DND-41 (cell line): ENCODE measurements at regions not wholly inside any gene's neighbourhood (a gene's known extent, or its start where the extent isn't known, plus 50 kb on each side); places are given as distances from the start of the nearest gene placed in this dataset.
A peak's percentile ranks its signal among the peaks of the same experiment; 100 is the strongest.
"Not testable (repeated sequence)": the region's sequence is repeated elsewhere in the genome, so short reads cannot be mapped to it uniquely, and the experiment has no call there.

Source experiments
- ATAC-seq: fragments of 200-7000 bp; cut with Tn5 transposase; 3 replicates; pipeline ENCODE4 v1.9.1; 2021; ENCODE audit warnings: low read depth; ENCODE audit not compliant: insufficient read depth
- DNase-seq: peaks from one replicate; pipeline ENCODE4 v3.0.0-alpha.2; 2020
- H2AFZ ChIP-seq: 2 replicates; pipeline ENCODE4 v1.6.0; 2012; ENCODE audit warnings: low read depth, low read length
- H3K27ac ChIP-seq: 2 replicates; pipeline ENCODE4 v1.5.1; 2012; ENCODE audit warnings: low read length, inconsistent platforms
- H3K27me3 ChIP-seq: fragments of 200-600 bp; sonication (generic); 2 replicates; pipeline ENCODE4 v1.6.0; 2012; ENCODE audit warnings: low read length, mild to moderate bottlenecking, inconsistent platforms; ENCODE audit not compliant: insufficient read depth, poor library complexity
- H3K36me3 ChIP-seq: 2 replicates; pipeline ENCODE4 v1.5.1; 2012; ENCODE audit warnings: low read length, inconsistent platforms; ENCODE audit not compliant: insufficient read depth
- H3K4me1 ChIP-seq: 2 replicates; pipeline ENCODE4 v1.5.1; 2012; ENCODE audit warnings: mild to moderate bottlenecking, low read length; ENCODE audit not compliant: insufficient read depth
- H3K4me2 ChIP-seq: 2 replicates; pipeline ENCODE4 v1.6.0; 2012; ENCODE audit warnings: mild to moderate bottlenecking, moderate library complexity, low read length, inconsistent platforms; ENCODE audit not compliant: insufficient read depth
- H3K4me3 ChIP-seq, 2 experiments: fragments of 200-600 bp in 1 of 2; shearing (Covaris generic) in 1 of 2; 2 replicates each; pipeline ENCODE4 v1.5.1; 2012 to 2016; ENCODE audit warnings: inconsistent platforms in 2 of 2, low read length in 2 of 2, mild to moderate bottlenecking in 2 of 2, low read depth in 1 of 2, moderate library complexity in 1 of 2
- H3K79me2 ChIP-seq: 2 replicates; pipeline ENCODE4 v1.6.0; 2012; ENCODE audit warnings: low read length, inconsistent platforms; ENCODE audit not compliant: insufficient read depth
- H3K9ac ChIP-seq: 2 replicates; pipeline ENCODE4 v1.6.0; 2012; ENCODE audit warnings: low read depth, mild to moderate bottlenecking, inconsistent platforms, low read length, moderate library complexity
- H3K9me3 ChIP-seq: 2 replicates; pipeline ENCODE4 v1.5.1; 2012; ENCODE audit warnings: low read length, moderate library complexity, mild to moderate bottlenecking, inconsistent platforms; ENCODE audit not compliant: insufficient read depth, severe bottlenecking
- H4K20me1 ChIP-seq: 2 replicates; pipeline ENCODE4 v1.6.0; 2012; ENCODE audit warnings: low read length; ENCODE audit not compliant: insufficient read depth
- CTCF ChIP-seq: IDR thresholded peaks from 2 replicates; pipeline ENCODE4 v1.5.1; 2012; ENCODE audit warnings: borderline replicate concordance, low read length, moderate library complexity, mild to moderate bottlenecking; ENCODE audit not compliant: poor library complexity, severe bottlenecking; ENCODE audit errors: extremely low read depth
- EZH2 ChIP-seq: IDR thresholded peaks from 3 replicates; pipeline ENCODE4 v1.6.1; 2012; ENCODE audit warnings: borderline replicate concordance, low read depth, mild to moderate bottlenecking, moderate library complexity, low read length, inconsistent platforms; ENCODE audit not compliant: severe bottlenecking

GRCh38 chr4:133287396-133287795, 138.3 kb downstream of the PCDH10 start:
- ATAC-seq (no peak), DNase-seq (no peak)
- TF ChIP-seq EZH2 (no peak), CTCF (no peak)

GRCh38 chr4:133278591-133278990, 129.5 kb downstream of the PCDH10 start:
- no peak overlapping the region; the same call in 1 of the 2 replicates for H2AFZ ChIP-seq

More at GRCh38 chr4:133287396-133287795, 138.3 kb downstream of the PCDH10 start:
- H3K9ac ChIP-seq: no peak overlapping the region
- H3K36me3 ChIP-seq: no peaks in the 10 kb centered on the region
- H3K27ac ChIP-seq: no peak overlapping the region
- H3K79me2 ChIP-seq: no peaks in the 10 kb centered on the region
- no peaks in the 10 kb centered on the region for H3K4me1 ChIP-seq
- H4K20me1 ChIP-seq: no peaks in the 10 kb centered on the region
- no peaks in the 10 kb centered on the region for H3K9me3 ChIP-seq
- no peak overlapping the region for H3K4me2 ChIP-seq
- H2AFZ ChIP-seq: no peak overlapping the region
- H3K27me3 ChIP-seq: no peaks in the 10 kb centered on the region
- H3K4me3 ChIP-seq: no peak overlapping the region

GRCh38 chr4:133277940-133278339, 128.8 kb downstream of the PCDH10 start:
- not testable (repeated sequence) for H3K4me1 ChIP-seq, DNase-seq, H3K4me3 ChIP-seq, ATAC-seq, H3K9me3 ChIP-seq, H2AFZ ChIP-seq, H3K27me3 ChIP-seq, H3K9ac ChIP-seq, H4K20me1 ChIP-seq, H3K4me2 ChIP-seq, H3K79me2 ChIP-seq, H3K27ac ChIP-seq, H3K36me3 ChIP-seq

More at GRCh38 chr4:133278591-133278990, 129.5 kb downstream of the PCDH10 start:
- Histone ChIP-seq H3K4me3 (no peak overlapping the region), H3K79me2 (no peaks in the 10 kb centered on the region), H3K4me1 (peaks cover 8% of the 10 kb centered on the region; the same call in 1 of the 2 replicates), H3K9ac (no peak overlapping the region), H3K27ac (peak overlapping the region; percentile 32; the same call in 1 of the 2 replicates), H4K20me1 (no peaks in the 10 kb centered on the region), H3K9me3 (peaks cover 10% of the 10 kb centered on the region), H3K27me3 (no peaks in the 10 kb centered on the region), H3K36me3 (no peaks in the 10 kb centered on the region), H3K4me2 (no peak overlapping the region)
- TF ChIP-seq EZH2 (no peak), CTCF (no peak)
- DNase-seq: no peak
- peak; percentile 82 for ATAC-seq

GRCh38 chr4:133275246-133275645, 126.2 kb downstream of the PCDH10 start:
- Histone ChIP-seq H3K4me2 (no peak overlapping the region), H2AFZ (peak overlapping the region; percentile 25; the same call in 1 of the 2 replicates)

More at GRCh38 chr4:133275246-133275645, 126.2 kb downstream of the PCDH10 start:
- Histone ChIP-seq H3K27me3 (no peaks in the 10 kb centered on the region), H3K79me2 (no peaks in the 10 kb centered on the region), H3K4me3 (no peak overlapping the region), H3K9ac (no peak overlapping the region), H3K9me3 (peaks cover 10% of the 10 kb centered on the region), H3K4me1 (peaks cover 8% of the 10 kb centered on the region; the same call in 1 of the 2 replicates), H4K20me1 (no peaks in the 10 kb centered on the region), H3K36me3 (no peaks in the 10 kb centered on the region), H3K27ac (no peak overlapping the region)
- ATAC-seq (no peak), DNase-seq (no peak)
- TF ChIP-seq EZH2 (no peak), CTCF (no peak)
